Hypothalamus (tissue), 51 donors: ENCODE measurements at regions not wholly inside any gene's neighbourhood (a gene's known extent, or its start where the extent isn't known, plus 50 kb on each side); places are given as distances from the start of the nearest gene placed in this dataset.
A peak's percentile ranks its signal among the peaks of the same experiment; 100 is the strongest.

ENCODE experiments used
- DNase-seq, 51 donors: peaks; one replicate each; lab custom pipeline; 2025; lab: John Stamatoyannopoulos, UW

GRCh38 chr1:98428864-98429263 lies 232.7 kb upstream of the SNX7 start:
- DNase-seq, result no peak

- no peak for DNase-seq
Measured at GRCh38 chr1:98427664-98428063, 233.9 kb upstream of the SNX7 start.

GRCh38 chr1:98426092-98426491 lies 235.4 kb upstream of the SNX7 start:
- no peak for DNase-seq

- no peak for DNase-seq
Measured at GRCh38 chr1:98422816-98423215, 238.7 kb upstream of the SNX7 start.

GRCh38 chr1:98421085-98421435 lies 240.5 kb upstream of the SNX7 start:
- no peak for DNase-seq

- no peak for DNase-seq
Measured at GRCh38 chr1:98420376-98421084, 241.0 kb upstream of the SNX7 start.

- no peak for DNase-seq
Measured at GRCh38 chr1:98417820-98418219, 243.7 kb upstream of the SNX7 start.

- DNase-seq, result no peak
Measured at GRCh38 chr1:98410082-98410481, 251.4 kb upstream of the SNX7 start.

GRCh38 chr1:98406352-98407088 lies 255.0 kb upstream of the SNX7 start:
- DNase-seq, result no peak

GRCh38 chr1:98405581-98406074 lies 255.9 kb upstream of the SNX7 start:
- no peak for DNase-seq

GRCh38 chr1:98404866-98405265 lies 256.7 kb upstream of the SNX7 start:
- no peak for DNase-seq

- DNase-seq, result no peak
Measured at GRCh38 chr1:98403963-98404480, 257.5 kb upstream of the SNX7 start.

- DNase-seq, result no peak
Measured at GRCh38 chr1:98402860-98403259, 258.7 kb upstream of the SNX7 start.

- no peak for DNase-seq
Measured at GRCh38 chr1:98400446-98400845, 261.1 kb upstream of the SNX7 start.

- DNase-seq, result no peak
Measured at GRCh38 chr1:98399218-98399617, 262.3 kb upstream of the SNX7 start.

GRCh38 chr1:98398649-98399048 lies 262.9 kb upstream of the SNX7 start:
- no peak for DNase-seq

GRCh38 chr1:98398092-98398491 lies 263.4 kb upstream of the SNX7 start:
- DNase-seq, result no peak

- no peak for DNase-seq
Measured at GRCh38 chr1:98393719-98394118, 267.8 kb upstream of the SNX7 start.

GRCh38 chr1:98391175-98391574 lies 270.3 kb upstream of the SNX7 start:
- no peak for DNase-seq

GRCh38 chr1:98389809-98390208 lies 271.7 kb upstream of the SNX7 start:
- no peak for DNase-seq

GRCh38 chr1:98388441-98388840 lies 273.1 kb upstream of the SNX7 start:
- peak in 4 of 51 donors; percentile 3 to 29 (median 18) for DNase-seq

GRCh38 chr1:98387701-98388100 lies 273.8 kb upstream of the SNX7 start:
- DNase-seq, result no peak
